ENCODE measurements at regions not wholly inside any gene's neighbourhood (a gene's known extent, or its start where the extent isn't known, plus 50 kb on each side); places are given as distances from the start of the nearest gene placed in this dataset.
A peak's percentile ranks its signal among the peaks of the same experiment; 100 is the strongest.

DNA sequence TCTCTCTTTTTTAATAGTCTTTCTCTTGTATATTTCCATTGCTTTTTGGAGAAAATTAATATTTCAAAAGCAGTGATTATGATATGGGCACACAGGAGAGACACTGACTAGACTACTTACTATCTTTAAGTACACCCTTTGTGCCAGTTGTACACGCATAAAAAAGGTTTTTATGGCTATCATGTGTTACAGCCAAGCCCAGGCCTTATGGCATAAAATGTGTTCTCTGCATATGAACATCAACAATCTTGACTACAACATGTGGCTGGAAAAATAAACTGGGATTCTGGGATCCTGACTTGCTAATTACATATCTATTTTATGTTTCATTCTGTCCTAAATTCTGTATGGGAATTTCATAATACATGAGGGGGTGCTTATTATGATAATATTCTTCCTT is 1401.8 kb downstream of the SLITRK5 start:
- H3K9me3 ChIP-seq (ENCODE audit: control insufficient read depth, insufficient read depth, low read depth, low read length): no peaks in the 10 kb centered on the region
- no peaks in the 10 kb centered on the region for H3K4me1 ChIP-seq (ENCODE audit: control insufficient read depth, insufficient read depth, low read length)
- no peak for TF ChIP-seq SETDB1 (IDR thresholded peaks at IDR 0.05; ENCODE audit: insufficient read length, low read length)
- no peak overlapping the region for H3K4me3 ChIP-seq (ENCODE audit: low read depth, low read length)
- ChIA-PET POLR2A (no interaction called here), CTCF (no interaction called here)
- H3K27ac ChIP-seq (ENCODE audit: extremely low read depth, low read depth, low read length): no peak overlapping the region
- no peaks in the 10 kb centered on the region for H3K36me3 ChIP-seq (ENCODE audit: control insufficient read depth in 2 of 2, insufficient read depth in 1 of 2, low read length in 2 of 2)

DNA sequence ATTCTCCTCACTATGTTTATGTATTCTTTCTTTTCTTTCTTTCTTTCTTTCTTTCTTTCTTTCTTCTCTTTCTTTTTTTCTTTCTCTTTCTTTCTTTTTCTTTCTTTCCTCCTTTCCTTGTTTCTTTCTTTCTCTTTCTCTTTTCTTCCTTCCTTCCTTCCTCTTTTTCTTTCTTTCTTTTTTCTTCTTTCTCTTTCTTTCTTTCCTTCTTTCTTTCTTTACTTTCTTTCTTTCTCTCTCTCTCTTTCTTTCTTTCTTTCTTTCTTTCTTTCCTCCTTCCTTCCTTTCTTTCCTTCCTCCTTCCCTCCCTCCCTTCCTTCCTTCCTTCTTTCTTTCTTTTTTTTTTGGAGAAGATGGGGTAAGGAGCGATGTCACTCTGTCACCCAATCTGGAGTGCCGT is 1405.5 kb downstream of the SLITRK5 start:
- ChIA-PET POLR2A (no interaction called here), CTCF (no interaction called here)
- Histone ChIP-seq H3K4me3 (ENCODE audit: low read depth, low read length) (no peak overlapping the region), H3K9me3 (ENCODE audit: control insufficient read depth, insufficient read depth, low read depth, low read length) (no peaks in the 10 kb centered on the region), H3K4me1 (ENCODE audit: control insufficient read depth, insufficient read depth, low read length) (no peaks in the 10 kb centered on the region), H3K27ac (ENCODE audit: extremely low read depth, low read depth, low read length) (no peak overlapping the region), H3K36me3 (ENCODE audit: control insufficient read depth in 2 of 2, insufficient read depth in 1 of 2, low read length in 2 of 2) (no peaks in the 10 kb centered on the region)
- TF ChIP-seq ZNF747 (tag by site-specific recombination; IDR thresholded peaks at IDR 0.05): no peak
- no peak for TF ChIP-seq ZNF175 (tag by site-specific recombination; IDR thresholded peaks at IDR 0.05)
- TF ChIP-seq, protein P1, sequence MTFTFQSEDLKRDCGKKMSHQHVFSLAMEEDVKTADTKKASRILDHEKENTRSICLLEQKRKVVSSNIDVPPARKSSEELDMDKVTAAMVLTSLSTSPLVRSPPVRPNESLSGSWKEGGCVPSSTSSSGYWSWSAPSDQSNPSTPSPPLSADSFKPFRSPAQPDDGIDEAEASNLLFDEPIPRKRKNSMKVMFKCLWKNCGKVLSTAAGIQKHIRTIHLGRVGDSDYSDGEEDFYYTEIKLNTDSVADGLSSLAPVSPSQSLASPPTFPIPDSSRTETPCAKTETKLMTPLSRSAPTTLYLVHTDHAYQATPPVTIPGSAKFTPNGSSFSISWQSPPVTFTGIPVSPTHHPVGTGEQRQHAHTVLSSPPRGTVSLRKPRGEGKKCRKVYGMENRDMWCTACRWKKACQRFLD (tag by site-specific recombination; IDR thresholded peaks at IDR 0.05): no peak
- peak; percentile 60 for TF ChIP-seq ZNF366 (tag by site-specific recombination; conservative IDR thresholded peaks at IDR 0.05)
- TF ChIP-seq ZNF830 (tag by site-specific recombination; IDR thresholded peaks at IDR 0.05; ENCODE audit: low read depth): no peak
- TF ChIP-seq, protein P2, sequence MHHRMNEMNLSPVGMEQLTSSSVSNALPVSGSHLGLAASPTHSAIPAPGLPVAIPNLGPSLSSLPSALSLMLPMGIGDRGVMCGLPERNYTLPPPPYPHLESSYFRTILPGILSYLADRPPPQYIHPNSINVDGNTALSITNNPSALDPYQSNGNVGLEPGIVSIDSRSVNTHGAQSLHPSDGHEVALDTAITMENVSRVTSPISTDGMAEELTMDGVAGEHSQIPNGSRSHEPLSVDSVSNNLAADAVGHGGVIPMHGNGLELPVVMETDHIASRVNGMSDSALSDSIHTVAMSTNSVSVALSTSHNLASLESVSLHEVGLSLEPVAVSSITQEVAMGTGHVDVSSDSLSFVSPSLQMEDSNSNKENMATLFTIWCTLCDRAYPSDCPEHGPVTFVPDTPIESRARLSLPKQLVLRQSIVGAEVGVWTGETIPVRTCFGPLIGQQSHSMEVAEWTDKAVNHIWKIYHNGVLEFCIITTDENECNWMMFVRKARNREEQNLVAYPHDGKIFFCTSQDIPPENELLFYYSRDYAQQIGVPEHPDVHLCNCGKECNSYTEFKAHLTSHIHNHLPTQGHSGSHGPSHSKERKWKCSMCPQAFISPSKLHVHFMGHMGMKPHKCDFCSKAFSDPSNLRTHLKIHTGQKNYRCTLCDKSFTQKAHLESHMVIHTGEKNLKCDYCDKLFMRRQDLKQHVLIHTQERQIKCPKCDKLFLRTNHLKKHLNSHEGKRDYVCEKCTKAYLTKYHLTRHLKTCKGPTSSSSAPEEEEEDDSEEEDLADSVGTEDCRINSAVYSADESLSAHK (tag by site-specific recombination; IDR thresholded peaks at IDR 0.05): no peak
- TF ChIP-seq BCL11A (tag by site-specific recombination; IDR thresholded peaks at IDR 0.05; ENCODE audit: low read depth): no peak
- TF ChIP-seq ZNF10 (tag by site-specific recombination; IDR thresholded peaks at IDR 0.05): no peak
- no peak for TF ChIP-seq KLF1 (tag by site-specific recombination; IDR thresholded peaks at IDR 0.05)
- no peak for TF ChIP-seq ZFP41 (tag by site-specific recombination; IDR thresholded peaks at IDR 0.05; ENCODE audit: borderline replicate concordance)
- no peak for TF ChIP-seq ZNF621 (tag by site-specific recombination; IDR thresholded peaks at IDR 0.05)
- TF ChIP-seq ZNF202 (tag by site-specific recombination; IDR thresholded peaks at IDR 0.05; ENCODE audit: borderline replicate concordance): peak; percentile 54; the same call in 1 of the 2 replicates
- TF ChIP-seq, protein P3, sequence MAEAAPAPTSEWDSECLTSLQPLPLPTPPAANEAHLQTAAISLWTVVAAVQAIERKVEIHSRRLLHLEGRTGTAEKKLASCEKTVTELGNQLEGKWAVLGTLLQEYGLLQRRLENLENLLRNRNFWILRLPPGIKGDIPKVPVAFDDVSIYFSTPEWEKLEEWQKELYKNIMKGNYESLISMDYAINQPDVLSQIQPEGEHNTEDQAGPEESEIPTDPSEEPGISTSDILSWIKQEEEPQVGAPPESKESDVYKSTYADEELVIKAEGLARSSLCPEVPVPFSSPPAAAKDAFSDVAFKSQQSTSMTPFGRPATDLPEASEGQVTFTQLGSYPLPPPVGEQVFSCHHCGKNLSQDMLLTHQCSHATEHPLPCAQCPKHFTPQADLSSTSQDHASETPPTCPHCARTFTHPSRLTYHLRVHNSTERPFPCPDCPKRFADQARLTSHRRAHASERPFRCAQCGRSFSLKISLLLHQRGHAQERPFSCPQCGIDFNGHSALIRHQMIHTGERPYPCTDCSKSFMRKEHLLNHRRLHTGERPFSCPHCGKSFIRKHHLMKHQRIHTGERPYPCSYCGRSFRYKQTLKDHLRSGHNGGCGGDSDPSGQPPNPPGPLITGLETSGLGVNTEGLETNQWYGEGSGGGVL (tag by site-specific recombination; IDR thresholded peaks at IDR 0.05): no peak

DNA sequence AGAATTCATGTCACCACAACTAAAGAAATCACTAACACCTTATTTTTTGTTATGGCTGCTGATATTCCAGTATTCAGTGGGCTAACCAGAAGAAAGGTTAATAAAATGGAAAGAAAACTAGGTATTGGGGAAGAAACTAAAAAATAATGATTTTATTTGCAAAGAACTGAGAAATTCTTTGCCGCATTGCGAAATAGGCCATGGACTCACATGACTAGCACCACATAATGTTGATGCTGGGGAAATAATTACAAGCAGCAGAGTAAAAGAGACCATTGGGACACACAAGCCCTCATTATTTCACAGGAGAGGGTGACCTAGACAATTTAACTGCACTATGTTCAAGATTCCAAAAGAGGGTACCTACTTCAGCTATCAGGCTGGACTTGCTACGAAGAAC is 1411.5 kb downstream of the SLITRK5 start:
- no peaks in the 10 kb centered on the region for H3K9me3 ChIP-seq (ENCODE audit: control insufficient read depth, insufficient read depth, low read depth, low read length)
- no peak overlapping the region for H3K4me3 ChIP-seq (ENCODE audit: low read depth, low read length)
- POLR2A ChIA-PET: no interaction called here
- H3K27ac ChIP-seq (ENCODE audit: extremely low read depth, low read depth, low read length): no peak overlapping the region
- H3K4me1 ChIP-seq (ENCODE audit: control insufficient read depth, insufficient read depth, low read length): no peaks in the 10 kb centered on the region
- CTCF ChIA-PET: no interaction called here
- no peaks in the 10 kb centered on the region for H3K36me3 ChIP-seq (ENCODE audit: control insufficient read depth in 2 of 2, insufficient read depth in 1 of 2, low read length in 2 of 2)
- TF ChIP-seq ZNF155 (tag by site-specific recombination; IDR thresholded peaks at IDR 0.05) (no peak), KLF1 (tag by site-specific recombination; IDR thresholded peaks at IDR 0.05) (no peak), ZNF335 (tag by site-specific recombination; conservative IDR thresholded peaks at IDR 0.05) (no peak), ZNF626 (tag by site-specific recombination; IDR thresholded peaks at IDR 0.05) (no peak), ZNF473 (tag by site-specific recombination; IDR thresholded peaks at IDR 0.05) (no peak), ZNF48 (tag by site-specific recombination; IDR thresholded peaks at IDR 0.05) (no peak), ZNF350 (tag by site-specific recombination; IDR thresholded peaks at IDR 0.05) (no peak), OVOL3 (tag by site-specific recombination; IDR thresholded peaks at IDR 0.05) (no peak), MYNN (tag by site-specific recombination; IDR thresholded peaks at IDR 0.05; ENCODE audit: borderline replicate concordance) (no peak), ZEB2 (tag by site-specific recombination; IDR thresholded peaks at IDR 0.05) (no peak), ZNF214 (tag by site-specific recombination; IDR thresholded peaks at IDR 0.05; ENCODE audit: borderline replicate concordance) (no peak)
- TF ChIP-seq, protein P4, sequence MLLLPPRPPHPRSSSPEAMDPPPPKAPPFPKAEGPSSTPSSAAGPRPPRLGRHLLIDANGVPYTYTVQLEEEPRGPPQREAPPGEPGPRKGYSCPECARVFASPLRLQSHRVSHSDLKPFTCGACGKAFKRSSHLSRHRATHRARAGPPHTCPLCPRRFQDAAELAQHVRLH (tag by site-specific recombination; IDR thresholded peaks at IDR 0.05): no peak
- TF ChIP-seq, protein P5, sequence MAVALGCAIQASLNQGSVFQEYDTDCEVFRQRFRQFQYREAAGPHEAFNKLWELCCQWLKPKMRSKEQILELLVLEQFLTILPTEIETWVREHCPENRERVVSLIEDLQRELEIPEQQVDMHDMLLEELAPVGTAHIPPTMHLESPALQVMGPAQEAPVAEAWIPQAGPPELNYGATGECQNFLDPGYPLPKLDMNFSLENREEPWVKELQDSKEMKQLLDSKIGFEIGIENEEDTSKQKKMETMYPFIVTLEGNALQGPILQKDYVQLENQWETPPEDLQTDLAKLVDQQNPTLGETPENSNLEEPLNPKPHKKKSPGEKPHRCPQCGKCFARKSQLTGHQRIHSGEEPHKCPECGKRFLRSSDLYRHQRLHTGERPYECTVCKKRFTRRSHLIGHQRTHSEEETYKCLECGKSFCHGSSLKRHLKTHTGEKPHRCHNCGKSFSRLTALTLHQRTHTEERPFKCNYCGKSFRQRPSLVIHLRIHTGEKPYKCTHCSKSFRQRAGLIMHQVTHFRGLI (tag by site-specific recombination; IDR thresholded peaks at IDR 0.05): no peak

Measured in HEK293 (cell line).